Stomach (tissue), 4 donors: ENCODE measurements at regions not wholly inside any gene's neighbourhood (a gene's known extent, or its start where the extent isn't known, plus 50 kb on each side); places are given as distances from the start of the nearest gene placed in this dataset.

Experiments used
- CTCF ChIP-seq, 7 experiments: fragments of 450-650 bp in 4 of 7; fragments of 200-600 bp in 3 of 7; sonication (generic) in 3 of 7; IDR thresholded peaks; one replicate each; pipeline ENCODE4 v1.5.1; 2016 to 2019; ENCODE audit warnings: antibody characterized with exemption in 7 of 7, control low read depth in 2 of 7, mild to moderate bottlenecking in 1 of 7
- EP300 ChIP-seq: sonication (generic); formaldehyde crosslinking; IDR thresholded peaks from one replicate; pipeline ENCODE4 v1.6.1; 2017; ENCODE audit warnings: antibody characterized with exemption
- POLR2A ChIP-seq, 4 donors: fragments of 450-650 bp; IDR thresholded peaks; one replicate each; pipeline ENCODE4 v1.6.1; 2016; ENCODE audit warnings: antibody characterized with exemption in 4 of 4, control low read depth in 2 of 4, mild to moderate bottlenecking in 1 of 4, moderate library complexity in 1 of 4
- POLR2AphosphoS5 ChIP-seq, 3 donors: sonication (generic); formaldehyde crosslinking; IDR thresholded peaks; one replicate each; pipeline ENCODE4 v1.6.1; 2016; ENCODE audit warnings: antibody characterized with exemption in 3 of 3

- no peak for TF ChIP-seq POLR2AphosphoS5 (IDR thresholded peaks at IDR 0.05)
- TF ChIP-seq POLR2A (IDR thresholded peaks at IDR 0.05), result no peak
- no peak for TF ChIP-seq CTCF (IDR thresholded peaks at IDR 0.05)
- TF ChIP-seq EP300, result no peak
Measured at GRCh38 chr2:144848423-144848822, 328.5 kb upstream of the ZEB2 start.
